Gastrocnemius medialis (tissue), 4 donors: ENCODE measurements at regions not wholly inside any gene's neighbourhood (a gene's known extent, or its start where the extent isn't known, plus 50 kb on each side); places are given as distances from the start of the nearest gene placed in this dataset.

Source experiments
- ATAC-seq, 2 donors: fragments of 150-250 bp; one replicate each; pipeline ENCODE4 v1.9.1; 2016
- DNase-seq, 2 donors: peaks; one replicate each; pipeline ENCODE4 v3.0.0-alpha.2; 2019
- H3K27ac ChIP-seq, 4 donors: fragments of 200-600 bp; sonication (generic); 1 replicate in 1 of 4; 2 replicates in 3 of 4; pipeline ENCODE4 v1.5.1; 2016 to 2018; ENCODE audit warnings: mild to moderate bottlenecking in 2 of 4, moderate library complexity in 1 of 4
- H3K27me3 ChIP-seq, 3 donors: fragments of 200-600 bp; sonication (generic) in 2 of 3; 1 replicate in 1 of 3; 2 replicates in 2 of 3; pipeline versions ENCODE4 v1.5.1 to v1.6.0; 2016 to 2019; ENCODE audit warnings: mild to moderate bottlenecking in 1 of 3, moderate library complexity in 1 of 3
- H3K36me3 ChIP-seq, 2 donors: fragments of 200-600 bp; sonication (generic) in 1 of 2; one replicate each; pipeline ENCODE4 v1.5.1; 2017 to 2018
- H3K4me1 ChIP-seq, 2 donors: fragments of 200-600 bp; sonication (generic) in 1 of 2; one replicate each; pipeline ENCODE4 v1.5.1; 2016 to 2017; ENCODE audit warnings: mild to moderate bottlenecking in 2 of 2
- H3K4me3 ChIP-seq, 4 donors: fragments of 200-600 bp; sonication (generic) in 3 of 4; 1 replicate in 1 of 4; 2 replicates in 3 of 4; pipeline ENCODE4 v1.5.1; 2016 to 2019; ENCODE audit warnings: mild to moderate bottlenecking in 2 of 4
- H3K9me3 ChIP-seq, 3 donors: fragments of 200-600 bp; sonication (generic) in 2 of 3; 1 replicate in 1 of 3; 2 replicates in 2 of 3; pipeline ENCODE4 v1.5.1; 2016 to 2019
- POLR2A ChIP-seq, 2 donors: fragments of 450-650 bp; IDR thresholded peaks; one replicate each; pipeline ENCODE4 v1.6.1; 2017; ENCODE audit warnings: antibody characterized with exemption in 2 of 2, mild to moderate bottlenecking in 2 of 2, moderate library complexity in 2 of 2
- in situ Hi-C, 4 donors: fragments of 200-750 bp; cut with MboI; loops; one replicate each; pipeline versions ENCODE4 v1.15.0 to v1.8.0; 2017; ENCODE audit warnings: low sequenced_read_pairs in 4 of 4
- intact Hi-C: fragments of 100-400 bp; cut with DNase I; formaldehyde crosslinking; loops from one replicate; pipeline ENCODE4 v1.15.1; 2023; ENCODE audit warnings: low total_unique reads
- TF ChIP-seq, protein P1 (sequence below), 5 experiments: fragments of 450-650 bp in 3 of 5; fragments of 200-600 bp in 2 of 5; sonication (generic) in 2 of 5; IDR thresholded peaks in 4 of 5; conservative IDR thresholded peaks in 1 of 5; 1 replicate in 4 of 5; 2 replicates in 1 of 5; pipeline ENCODE4 v1.5.1; 2016 to 2019; ENCODE audit warnings: antibody characterized with exemption in 5 of 5, mild to moderate bottlenecking in 3 of 5, moderate library complexity in 3 of 5

DNA sequence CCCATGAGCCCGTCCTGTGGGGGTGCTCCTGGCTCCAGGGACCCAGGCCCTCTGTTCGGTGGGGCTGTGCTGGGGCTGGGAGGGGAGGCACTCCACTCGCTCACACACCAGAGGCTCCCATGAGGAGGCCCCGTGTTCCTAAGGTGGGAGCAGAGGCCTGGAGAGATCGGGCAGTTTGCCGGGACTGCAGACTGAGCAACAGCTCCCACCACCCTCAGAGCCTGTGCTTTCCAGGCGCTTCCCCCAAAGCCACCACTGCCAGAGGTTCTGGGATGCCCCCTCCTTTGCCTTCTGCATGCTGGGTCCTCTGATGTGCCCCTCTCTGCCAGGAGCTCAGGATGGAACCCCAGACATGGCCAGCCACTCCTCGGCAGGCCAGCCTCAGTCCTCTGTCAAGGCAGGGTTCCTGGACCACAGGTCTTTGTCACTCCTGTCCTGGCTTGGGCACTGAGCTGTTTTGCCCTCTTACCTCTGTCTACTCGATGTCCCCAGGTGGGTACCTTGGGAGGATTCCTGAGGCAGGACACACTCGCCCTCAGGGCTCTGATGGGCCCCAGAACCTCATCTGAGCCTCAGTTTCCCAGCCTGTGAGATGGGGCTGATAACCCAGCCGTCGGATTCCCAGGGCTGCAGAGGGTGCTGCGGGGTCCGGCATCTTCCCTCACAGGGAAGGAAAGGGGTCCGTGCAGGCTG, 80.8 kb downstream of the TSPAN17 start:
- DNase-seq (no peak), ATAC-seq (no peak)
- intact Hi-C loops (no loop called here), in situ Hi-C loops (no loop called here)
- Histone ChIP-seq H3K27me3 (peaks cover 5 to 32% (median 26%) of the 10 kb centered on the region in 3 donors), H3K36me3 (no peaks in the 10 kb centered on the region), H3K9me3 (no peaks in the 10 kb centered on the region), H3K4me1 (no peaks in the 10 kb centered on the region), H3K4me3 (no peak overlapping the region), H3K27ac (no peak overlapping the region)
- no peak for TF ChIP-seq POLR2A (IDR thresholded peaks at IDR 0.05)
- TF ChIP-seq, protein P1, sequence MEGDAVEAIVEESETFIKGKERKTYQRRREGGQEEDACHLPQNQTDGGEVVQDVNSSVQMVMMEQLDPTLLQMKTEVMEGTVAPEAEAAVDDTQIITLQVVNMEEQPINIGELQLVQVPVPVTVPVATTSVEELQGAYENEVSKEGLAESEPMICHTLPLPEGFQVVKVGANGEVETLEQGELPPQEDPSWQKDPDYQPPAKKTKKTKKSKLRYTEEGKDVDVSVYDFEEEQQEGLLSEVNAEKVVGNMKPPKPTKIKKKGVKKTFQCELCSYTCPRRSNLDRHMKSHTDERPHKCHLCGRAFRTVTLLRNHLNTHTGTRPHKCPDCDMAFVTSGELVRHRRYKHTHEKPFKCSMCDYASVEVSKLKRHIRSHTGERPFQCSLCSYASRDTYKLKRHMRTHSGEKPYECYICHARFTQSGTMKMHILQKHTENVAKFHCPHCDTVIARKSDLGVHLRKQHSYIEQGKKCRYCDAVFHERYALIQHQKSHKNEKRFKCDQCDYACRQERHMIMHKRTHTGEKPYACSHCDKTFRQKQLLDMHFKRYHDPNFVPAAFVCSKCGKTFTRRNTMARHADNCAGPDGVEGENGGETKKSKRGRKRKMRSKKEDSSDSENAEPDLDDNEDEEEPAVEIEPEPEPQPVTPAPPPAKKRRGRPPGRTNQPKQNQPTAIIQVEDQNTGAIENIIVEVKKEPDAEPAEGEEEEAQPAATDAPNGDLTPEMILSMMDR (IDR thresholded peaks at IDR 0.05 in 4 of 5, conservative IDR thresholded peaks at IDR 0.05 in 1 of 5), result no peak

DNA sequence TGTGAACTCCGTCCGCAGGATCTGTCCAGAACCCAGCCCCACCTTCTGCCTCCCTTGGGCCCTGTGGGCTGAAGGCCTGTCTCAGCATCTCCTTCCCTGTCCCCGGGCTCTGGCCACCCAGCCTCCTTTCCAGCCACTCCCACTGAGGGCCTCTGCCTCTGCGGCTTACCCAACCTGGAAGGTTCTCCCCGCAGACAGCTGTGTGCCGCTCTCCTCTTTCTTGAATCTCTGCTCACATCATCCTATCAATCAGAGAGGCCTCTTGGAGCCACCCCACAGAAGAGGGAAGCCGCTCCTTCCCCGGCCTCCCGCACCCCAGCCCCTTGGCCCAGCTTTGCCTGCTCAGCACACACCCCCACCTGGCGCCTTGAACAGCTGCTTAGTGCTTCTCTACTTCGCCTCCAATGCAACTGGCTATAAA, 81.5 kb upstream of the UNC5A start:
- no peak for TF ChIP-seq POLR2A (IDR thresholded peaks at IDR 0.05)
- TF ChIP-seq, protein P1 (IDR thresholded peaks at IDR 0.05 in 4 of 5, conservative IDR thresholded peaks at IDR 0.05 in 1 of 5), result no peak
- H3K27me3 ChIP-seq, result peaks cover 0 to 29% (median 28%) of the 10 kb centered on the region in 3 donors
- ATAC-seq, result no peak

DNA sequence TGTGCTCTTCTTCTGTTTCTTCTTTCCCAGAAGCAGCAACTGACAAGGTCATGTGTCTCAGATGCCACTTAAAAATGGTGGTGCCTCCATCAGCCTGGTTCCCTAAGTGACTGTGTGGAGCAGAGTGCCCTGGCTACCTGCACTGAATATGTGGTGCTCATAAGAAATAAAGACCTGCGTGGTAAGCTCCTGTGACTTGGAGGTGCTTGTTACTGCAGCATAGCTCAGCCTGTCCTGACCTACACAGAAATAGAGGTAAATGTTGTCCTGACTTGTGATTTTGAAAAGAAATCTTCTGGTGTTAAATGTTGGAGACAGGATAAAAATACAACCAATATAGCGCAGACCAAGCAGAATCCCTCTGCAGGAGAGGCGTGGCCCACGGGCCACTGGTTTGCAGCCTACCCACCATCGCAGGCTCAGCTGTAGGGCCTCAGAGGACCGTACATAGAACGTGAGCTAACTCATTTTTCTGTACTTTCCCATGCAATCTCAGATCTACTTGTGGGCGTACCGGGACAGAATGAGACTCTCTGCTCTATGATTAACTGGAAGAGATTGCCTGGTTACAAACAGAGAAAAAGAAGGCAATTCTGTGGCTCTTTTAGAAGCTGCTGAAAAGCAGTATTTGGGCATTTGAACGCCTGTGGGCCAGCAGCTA, 79.4 kb upstream of the UNC5A start:
- TF ChIP-seq, protein P1 (IDR thresholded peaks at IDR 0.05 in 4 of 5, conservative IDR thresholded peaks at IDR 0.05 in 1 of 5), result no peak
- no peak for TF ChIP-seq POLR2A (IDR thresholded peaks at IDR 0.05)
- DNase-seq, result no peak
- no peaks in the 10 kb centered on the region for H3K9me3 ChIP-seq
- no peaks in the 10 kb centered on the region for H3K4me1 ChIP-seq
- no peak overlapping the region for H3K4me3 ChIP-seq
- H3K27me3 ChIP-seq, result peaks cover 0 to 34% (median 31%) of the 10 kb centered on the region in 3 donors
- no peak overlapping the region for H3K27ac ChIP-seq
- intact Hi-C loops, result no loop called here
- H3K36me3 ChIP-seq, result no peaks in the 10 kb centered on the region
- ATAC-seq, result no peak
- in situ Hi-C loops, result no loop called here

More for the DNA sequence above, 81.5 kb upstream of the UNC5A start:
- intact Hi-C loops, result no loop called here
- no peaks in the 10 kb centered on the region for H3K9me3 ChIP-seq
- in situ Hi-C loops, result no loop called here
- no peak overlapping the region for H3K4me3 ChIP-seq
- H3K4me1 ChIP-seq, result no peaks in the 10 kb centered on the region
- H3K27ac ChIP-seq, result no peak overlapping the region
- H3K36me3 ChIP-seq, result no peaks in the 10 kb centered on the region
- DNase-seq, result no peak

DNA sequence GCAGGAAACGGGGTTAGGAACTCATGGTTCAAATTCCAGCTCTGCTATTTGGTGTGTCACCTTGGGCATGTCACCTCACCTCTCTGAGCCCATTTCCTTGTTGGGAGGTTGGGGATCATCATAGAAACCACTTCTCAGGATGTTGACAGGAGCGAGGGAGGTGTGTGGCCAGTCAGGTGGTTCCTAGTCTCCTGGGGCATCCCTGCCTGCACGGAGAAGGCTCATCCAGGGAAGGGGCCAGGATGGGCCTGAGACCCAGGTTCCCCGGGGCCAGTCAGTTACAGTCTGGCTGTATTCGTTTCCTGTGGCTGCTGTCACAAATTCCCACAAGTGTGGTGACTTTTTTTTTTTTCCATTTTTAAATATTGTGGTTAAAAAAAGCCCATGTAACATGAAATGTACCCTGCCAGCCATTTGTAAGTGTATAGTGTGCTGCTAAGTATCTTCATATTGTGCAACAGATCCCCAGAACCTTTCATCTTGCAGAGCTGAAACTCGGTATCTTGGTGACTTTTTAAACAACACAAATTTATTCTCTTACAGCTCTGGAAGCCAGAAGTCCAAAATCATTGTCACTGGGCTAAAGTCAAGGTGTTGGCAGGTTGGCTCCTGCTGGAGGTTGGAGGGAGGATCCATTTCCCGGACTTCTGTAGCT, 78.7 kb upstream of the UNC5A start:
- ATAC-seq (no peak), DNase-seq (no peak)
- Histone ChIP-seq H3K36me3 (no peaks in the 10 kb centered on the region), H3K27ac (no peak overlapping the region), H3K9me3 (no peaks in the 10 kb centered on the region), H3K4me3 (no peak overlapping the region), H3K27me3 (peaks cover 0 to 35% (median 31%) of the 10 kb centered on the region in 3 donors), H3K4me1 (no peaks in the 10 kb centered on the region)
- no peak for TF ChIP-seq POLR2A (IDR thresholded peaks at IDR 0.05)
- TF ChIP-seq, protein P1 (IDR thresholded peaks at IDR 0.05 in 4 of 5, conservative IDR thresholded peaks at IDR 0.05 in 1 of 5), result no peak
- in situ Hi-C loops (no loop called here), intact Hi-C loops (no loop called here)
